ENCODE measurements at regions not wholly inside any gene's neighbourhood (a gene's known extent, or its start where the extent isn't known, plus 50 kb on each side); places are given as distances from the start of the nearest gene placed in this dataset.

DNA sequence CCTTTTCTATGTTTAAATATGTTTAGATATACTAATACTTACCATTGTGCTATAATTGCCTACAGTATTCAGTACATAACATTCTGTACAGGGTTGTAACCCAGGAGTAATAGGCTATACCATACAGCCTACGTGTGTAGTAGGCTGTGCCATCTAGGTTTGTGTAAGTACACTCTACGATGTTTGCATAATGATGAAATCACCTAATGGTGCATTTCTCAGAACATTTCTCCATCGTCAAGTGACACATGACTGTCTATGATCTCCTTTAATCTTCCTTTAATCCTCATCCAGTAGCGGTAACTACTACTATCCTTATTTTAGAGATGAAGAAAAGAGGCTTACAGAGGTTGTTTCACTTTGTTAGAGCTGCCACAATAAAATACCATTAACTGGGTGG is 369.2 kb downstream of the PLK2 start:
- no peak for DNase-seq

DNA sequence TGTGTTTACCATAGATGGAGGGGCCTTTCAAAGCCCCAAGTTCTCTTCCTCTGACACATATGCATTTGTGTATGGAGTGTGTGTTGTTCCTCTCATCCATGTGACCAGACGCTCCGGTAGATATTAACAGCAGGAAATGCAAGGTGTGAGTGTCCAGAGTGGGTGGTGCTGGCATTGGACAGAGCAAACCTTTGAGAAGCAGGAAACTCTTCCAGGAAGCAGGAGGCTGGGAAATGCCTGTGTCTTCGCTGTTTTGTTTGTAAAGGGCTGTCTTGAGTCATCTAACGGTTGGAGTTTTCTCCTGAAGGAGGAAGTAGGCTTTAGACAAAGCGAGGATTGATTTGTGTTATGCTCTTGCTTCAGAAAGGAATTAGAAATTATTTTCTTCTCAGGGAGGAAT is 370.9 kb downstream of the PLK2 start:
- no peak for DNase-seq

DNA sequence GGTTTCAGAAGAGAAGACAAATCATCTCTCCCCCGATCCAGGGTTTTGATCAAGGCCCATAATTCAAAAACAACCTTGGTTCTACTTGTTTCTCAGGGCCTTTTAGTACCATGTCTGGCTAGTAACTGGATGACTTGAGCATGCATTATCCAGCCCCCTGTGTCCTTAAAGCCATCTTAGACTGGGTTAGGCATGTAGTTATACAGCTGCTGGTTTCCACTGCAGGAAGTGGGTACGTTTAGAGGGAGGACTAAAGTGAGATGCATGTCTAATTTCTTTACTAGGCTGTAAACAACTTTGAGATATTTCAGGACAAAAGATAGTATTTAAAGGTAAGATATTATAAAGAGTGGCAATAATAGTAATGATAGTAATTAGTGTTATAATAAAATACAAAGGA is 372.0 kb downstream of the PLK2 start:
- no peak for DNase-seq

DNA sequence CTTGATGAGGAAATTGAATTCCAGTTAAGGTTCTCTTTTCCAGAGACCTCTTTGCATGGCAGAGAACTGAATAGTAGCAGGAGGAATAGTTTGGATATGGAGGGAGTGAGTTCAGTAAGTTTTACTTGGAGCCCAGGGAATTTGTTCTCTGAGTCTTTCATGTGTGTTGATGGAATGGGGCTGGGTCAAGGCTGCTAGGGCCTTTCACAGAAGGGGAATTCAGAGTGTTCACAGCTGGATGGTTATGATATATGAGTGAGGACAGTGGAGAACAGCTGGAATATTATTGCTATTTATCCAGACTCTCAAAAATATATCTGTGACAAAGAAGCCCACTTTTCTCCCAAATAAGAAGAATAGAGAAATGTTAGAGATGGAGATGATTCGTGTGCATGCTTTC is 372.8 kb downstream of the PLK2 start:
- DNase-seq: no peak

DNA sequence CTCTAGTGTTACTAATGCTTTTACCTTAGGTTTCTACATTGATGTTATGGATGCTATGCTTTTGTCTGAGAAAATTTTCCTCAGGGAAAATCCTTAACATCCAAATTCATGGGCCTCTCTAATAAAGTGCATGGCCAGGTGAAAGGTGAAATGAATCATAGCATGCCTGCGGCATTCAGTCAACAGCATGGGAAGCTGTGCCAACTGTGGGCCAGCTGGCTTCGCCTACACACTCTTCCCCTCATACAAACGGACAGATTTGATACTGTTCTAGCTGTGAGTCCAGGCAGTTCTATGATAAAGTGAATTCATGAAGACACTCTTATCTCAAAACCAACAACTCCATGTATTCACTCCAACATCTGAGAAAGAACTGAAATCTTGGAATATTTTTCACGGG is 374.1 kb downstream of the PLK2 start:
- no peak for DNase-seq

DNA sequence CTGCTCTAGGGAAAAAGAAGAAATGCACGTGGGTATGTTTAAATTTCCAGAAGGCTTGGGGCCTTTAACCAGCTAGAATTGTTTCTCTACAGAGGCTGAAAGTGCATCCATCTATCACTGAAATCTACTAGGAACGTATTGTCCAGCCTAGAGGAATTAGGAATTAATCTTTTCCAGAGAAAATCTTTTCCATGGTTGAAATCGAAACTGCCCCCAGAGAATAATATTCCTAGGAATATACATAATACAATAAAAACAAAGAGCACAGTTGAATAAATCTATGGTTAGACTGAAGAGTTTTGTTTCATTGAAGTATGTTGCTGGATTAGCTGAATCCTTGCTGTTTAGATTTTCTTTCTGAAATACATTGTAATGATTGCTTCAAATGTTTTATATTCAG is 378.5 kb downstream of the PLK2 start:
- no peak for DNase-seq

DNA sequence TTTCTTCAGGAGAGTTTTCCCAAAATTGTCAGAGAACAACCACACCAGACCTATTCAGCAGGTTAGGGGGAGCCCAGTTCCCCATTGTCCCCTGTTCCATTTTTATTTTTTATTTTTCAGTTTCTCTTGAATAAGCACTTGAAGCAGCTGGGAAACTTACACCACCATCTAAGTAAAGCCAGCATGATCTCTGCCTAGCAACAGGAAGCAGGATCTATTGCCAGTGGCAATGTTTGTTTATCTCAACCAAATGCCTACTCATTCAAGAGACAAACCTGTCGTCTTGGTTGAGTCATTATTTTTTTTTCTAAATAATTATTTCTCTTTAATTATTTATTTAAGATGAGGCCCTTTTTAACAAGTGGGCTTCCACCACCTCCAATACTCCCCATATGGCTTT is 379.3 kb downstream of the PLK2 start:
- no peak for DNase-seq

DNA sequence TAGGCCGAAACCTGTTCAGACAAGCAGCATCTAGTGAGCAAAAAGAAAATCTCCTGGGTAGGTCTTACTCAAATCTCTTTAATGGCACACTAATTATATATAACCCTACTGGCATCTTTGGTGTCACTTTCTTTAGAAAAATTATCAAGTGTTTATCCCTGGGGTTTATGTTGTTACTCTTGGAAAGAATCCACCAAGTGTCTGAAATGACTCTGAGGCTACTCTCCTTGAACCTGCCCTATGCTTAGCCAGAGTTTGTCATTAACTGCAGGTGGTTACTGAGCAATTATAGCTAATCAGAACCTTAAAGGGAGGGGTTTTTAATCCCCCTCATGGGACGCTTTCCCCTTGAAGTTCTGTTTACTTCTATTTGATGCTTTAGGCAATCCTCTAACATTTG is 381.9 kb downstream of the PLK2 start:
- DNase-seq: no peak

DNA sequence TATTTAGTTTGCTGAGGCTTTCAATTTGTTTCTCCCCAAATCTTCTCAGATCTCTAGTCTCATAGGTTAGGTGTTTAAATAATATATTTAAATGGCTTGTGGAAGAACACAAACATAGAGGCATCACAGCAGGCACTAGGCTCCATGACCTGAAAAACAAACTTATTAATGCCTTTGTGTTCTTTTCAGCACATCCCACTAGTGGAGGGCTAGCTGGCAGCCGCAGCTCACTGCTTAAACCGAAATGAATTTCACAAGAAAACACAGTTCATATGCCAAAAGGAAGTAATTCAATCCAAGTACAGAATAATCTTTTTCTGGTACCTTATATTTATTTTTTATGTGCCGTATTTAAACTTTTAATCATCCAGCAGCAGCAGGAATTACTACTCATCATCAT is 382.5 kb downstream of the PLK2 start:
- DNase-seq: no peak

DNA sequence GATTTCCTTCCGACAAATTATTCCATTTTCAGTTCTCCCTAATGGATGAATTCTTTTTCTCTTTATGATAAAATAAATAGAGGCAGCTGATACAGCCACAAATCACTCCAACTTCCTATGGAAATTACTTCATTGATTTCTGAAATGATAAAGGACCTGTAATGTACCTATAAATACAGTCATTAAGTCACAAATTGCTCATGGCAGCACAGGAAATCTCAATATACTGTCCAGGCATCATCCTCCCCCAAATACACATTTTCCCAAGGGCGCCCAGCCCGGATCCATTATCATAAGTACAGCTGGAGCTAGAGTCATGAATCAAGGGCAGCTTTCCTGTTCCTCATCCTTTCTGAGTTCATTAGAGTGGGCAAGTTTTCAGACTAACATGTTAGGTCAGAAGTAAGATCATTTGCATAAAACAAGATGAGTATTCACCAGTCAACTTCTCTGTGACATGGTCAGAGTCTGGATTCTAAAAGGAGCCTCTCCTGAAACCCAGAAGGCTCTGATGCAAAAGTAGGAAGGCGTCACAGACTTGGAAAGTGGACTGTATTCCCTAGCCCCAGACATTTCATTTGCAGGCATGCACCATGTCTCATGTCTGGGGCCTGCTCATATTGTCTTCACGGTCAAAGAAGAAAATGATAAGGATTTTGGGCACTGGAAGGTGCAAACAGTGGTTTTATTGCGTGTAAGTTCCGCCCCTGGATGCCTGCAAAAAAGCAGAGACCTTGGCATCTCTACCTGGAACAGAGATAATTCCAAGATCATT is 383.2 kb downstream of the PLK2 start:
- no peak for DNase-seq

DNA sequence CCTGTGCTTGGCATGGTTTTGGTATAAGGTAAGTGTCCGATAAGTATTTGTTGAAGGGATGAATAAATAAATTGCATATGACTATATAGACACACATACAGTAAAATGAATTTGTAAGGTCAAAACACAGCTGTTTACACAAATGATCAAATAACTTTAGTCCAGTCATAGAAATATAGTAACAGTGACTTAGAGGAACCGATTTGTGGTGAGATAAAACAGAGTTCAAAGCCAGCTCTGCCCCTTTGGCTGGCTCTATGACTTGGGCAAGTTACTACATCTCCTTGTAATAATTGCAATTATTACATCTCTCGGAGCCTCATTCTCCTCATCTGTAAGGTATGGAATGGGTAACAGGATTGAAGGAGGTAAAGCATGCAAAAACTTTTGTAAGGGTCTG is 384.0 kb downstream of the PLK2 start:
- no peak for DNase-seq

DNA sequence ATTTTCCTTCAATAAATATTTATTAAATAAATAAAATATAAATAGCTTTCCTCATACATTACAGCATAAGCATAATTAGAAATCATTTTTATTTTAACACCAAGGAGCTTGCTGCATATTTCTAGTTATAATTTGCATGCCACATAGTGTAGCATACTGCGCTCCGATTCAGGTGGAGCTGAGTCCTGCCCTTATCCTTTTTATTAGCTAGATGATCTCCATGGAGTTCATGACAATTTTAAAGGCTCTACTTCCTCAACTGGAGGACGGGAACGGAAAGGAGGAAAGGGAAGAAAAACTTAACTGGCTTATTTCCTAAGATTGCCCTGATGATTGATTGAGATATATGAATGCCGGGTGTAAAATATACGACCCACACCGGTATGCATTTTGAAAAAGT is 385.2 kb downstream of the PLK2 start:
- DNase-seq: no peak

DNA sequence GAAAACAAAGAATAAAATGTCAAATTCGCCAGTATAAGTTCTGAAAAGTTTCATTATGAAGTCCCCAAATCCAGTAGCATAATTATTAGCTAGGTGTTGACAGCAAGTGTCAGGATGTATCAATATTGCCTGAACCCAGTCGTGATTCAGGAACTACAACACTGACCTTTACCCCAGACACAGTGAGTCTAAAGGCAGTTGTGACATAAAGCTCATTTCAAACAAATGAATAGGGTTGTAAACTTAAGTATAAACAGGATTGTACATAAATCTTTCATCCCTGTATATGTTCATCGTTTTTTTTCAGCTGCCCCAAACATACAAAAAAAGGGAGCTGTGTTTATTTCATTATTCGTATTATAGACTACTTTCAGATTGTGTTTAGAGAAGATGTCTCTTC is 385.7 kb downstream of the PLK2 start:
- DNase-seq: no peak

DNA sequence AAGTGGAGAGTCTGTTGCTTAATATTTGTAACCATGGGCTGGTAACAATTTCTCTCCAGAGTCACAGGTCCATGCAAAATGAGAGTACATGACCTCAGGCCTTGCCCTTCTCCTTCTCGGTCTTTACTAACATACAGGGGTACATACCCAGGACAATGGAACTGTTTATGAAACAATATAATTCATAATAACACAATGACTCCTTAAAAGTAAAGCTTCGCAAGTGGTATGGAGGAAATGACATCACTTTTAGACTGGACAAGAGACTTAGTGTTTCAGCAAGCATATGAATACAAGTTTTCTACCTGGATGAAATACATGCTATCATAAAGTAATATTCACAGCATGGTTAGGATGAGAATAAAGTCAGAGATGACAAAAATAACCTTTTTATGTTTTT is 386.6 kb downstream of the PLK2 start:
- DNase-seq: no peak

DNA sequence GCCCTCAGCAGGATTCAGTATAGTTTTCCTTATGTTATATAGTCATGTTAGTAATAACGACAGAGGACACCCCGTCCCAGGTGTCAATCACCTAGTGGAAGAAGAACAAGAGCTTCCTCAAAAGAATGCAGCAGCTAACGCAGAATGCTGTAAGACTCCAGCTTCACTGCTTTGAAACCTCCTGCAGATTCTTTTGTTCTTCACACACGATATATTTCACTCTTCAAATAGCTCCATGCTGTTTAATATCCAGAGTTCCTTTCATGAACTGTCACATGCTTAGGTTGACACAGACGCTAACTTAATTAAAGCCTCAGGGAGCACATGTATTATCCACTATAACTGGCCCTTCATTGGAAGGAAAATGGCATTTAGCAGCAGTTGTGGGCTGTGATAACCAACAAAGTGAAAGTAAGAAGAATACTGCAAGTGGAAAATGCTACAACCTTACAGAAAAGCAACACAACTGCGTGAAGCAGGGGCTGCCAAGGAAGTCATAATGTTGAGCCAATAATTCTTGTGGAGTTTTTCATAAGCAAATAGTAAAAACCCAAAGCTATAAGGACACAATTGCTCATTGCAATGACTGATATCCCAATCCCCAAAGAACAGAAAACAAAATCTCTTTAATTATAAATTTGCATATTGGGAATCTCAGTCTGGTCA is 387.5 kb downstream of the PLK2 start:
- no peak for DNase-seq

DNA sequence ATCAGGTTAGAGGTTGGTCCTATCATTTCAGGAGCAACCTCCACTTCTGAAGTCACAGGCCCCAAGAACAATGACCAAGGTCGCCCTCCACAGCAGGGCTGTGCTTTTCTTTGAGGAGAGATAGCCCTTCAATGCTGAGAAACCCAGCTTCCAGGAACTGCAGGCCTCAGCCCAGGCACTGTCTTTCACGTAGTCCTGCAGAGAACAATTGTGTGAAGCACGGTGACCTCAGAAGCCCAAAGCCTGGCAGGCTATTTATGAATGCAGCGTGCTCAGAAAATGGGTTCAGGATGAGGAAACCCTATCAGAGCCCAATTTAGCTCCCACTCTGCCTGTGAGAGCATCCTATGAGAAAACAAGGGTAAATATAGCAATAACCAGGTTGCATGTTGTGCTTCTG is 388.3 kb downstream of the PLK2 start:
- no peak for DNase-seq

DNA sequence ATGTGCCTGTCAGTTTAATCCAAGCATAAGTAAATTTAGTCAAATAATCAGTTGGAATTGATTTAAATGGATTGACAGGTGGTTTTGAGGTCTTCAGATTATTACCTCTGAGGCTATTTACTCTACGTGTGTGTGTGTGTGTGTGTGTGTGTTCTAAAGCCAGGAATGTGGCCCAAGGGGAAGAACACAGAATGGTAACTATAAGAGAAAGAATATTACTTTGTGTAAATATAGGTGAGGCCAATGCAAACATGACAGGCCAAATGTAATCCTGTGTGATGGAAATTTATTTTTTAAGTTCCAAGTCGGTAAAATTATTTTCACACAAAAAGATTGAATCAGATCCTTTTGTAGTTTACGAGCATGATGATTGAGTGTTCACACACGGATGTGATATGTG is 390.0 kb downstream of the PLK2 start:
- no peak for DNase-seq

DNA sequence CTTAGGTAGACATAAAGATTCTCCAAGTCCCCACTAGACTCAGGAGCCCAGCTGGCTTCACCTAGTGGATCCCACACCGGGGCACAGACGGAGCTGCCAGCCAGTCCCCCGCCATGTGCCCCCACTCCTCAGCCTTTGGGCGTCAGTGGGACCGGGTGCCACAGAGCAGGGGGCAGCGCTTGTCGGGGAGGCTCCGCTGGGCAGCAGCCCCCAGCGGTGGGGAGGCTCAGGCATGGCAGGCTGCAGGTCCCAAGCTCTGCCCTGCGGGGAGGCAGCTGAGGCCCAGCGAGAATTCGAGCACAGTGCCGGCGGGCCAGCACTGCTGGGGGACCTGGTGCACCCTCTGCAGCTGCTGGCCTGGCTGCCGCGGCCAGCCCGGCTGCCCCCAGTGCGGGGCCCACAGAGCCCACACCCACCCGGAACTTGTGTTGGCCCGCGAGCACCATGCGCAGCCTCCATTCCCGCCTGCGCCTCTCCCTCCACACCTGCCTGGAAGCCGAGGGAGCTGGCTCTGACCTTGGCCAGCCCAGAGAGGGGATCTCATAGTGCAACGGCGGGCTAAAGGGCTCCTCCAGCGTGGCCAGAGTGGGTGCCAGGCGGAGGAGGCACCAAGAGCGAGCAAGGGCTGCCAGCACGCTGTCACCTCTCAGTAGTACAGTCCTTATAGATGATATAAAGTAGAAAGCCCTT is 390.7 kb downstream of the PLK2 start:
- DNase-seq: no peak

DNA sequence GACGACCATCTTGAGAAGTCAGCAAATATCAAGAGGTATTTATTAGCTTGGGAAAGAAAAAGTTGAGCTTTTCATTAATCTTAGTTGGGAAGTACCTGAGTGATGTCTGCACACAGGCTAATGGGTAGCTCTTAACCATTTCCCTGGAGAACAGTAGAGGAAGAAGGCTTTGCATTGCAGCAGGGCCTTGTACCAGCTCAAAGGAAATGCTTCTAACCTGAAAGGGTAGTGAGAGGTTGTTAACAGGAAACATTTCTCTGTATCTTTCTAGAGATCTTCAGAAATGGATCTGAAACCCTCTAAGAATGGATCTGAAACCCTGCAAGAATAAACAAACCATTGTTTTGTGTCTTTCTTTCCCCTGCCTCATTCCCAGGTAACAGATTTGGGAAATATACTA is 393.3 kb downstream of the PLK2 start:
- DNase-seq: no peak

DNA sequence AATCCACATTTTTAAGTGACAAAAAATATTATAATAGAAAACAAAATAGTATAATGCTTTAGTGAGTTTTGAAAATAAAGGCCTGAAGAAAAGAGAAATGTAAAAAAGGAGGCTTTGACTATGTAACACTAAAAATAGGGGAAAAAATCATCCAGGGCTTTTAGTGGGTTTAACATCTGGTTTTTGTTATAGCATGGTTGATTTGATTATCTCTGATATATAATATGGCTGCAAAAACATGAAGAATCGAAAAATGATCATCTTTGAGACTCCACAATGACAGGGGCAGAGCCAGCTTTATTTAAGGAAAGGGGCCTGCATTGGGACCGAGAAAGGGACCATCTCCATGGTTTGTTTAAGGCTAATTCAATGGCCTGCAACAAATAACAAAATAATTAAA is 393.8 kb downstream of the PLK2 start:
- DNase-seq: no peak

DNA sequence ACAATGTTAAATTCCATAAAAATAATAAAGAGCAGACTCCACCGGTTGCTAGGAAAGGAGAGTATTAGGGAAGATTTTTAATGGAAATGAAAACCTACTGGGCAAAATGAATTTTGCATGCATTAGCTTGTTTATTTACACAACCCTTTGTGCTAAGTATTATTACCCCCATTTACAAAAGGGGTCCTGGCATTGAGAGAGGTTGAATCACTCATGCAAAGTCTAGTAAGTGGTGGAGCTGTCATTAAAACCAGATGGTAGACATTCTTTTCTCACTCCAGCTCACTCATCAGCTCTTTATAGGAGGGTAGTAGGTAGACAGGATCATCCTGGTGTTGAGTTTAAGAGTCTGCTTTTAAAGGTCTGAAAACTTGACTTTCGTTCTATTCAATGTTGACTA is 395.1 kb downstream of the PLK2 start:
- DNase-seq: no peak

DNA sequence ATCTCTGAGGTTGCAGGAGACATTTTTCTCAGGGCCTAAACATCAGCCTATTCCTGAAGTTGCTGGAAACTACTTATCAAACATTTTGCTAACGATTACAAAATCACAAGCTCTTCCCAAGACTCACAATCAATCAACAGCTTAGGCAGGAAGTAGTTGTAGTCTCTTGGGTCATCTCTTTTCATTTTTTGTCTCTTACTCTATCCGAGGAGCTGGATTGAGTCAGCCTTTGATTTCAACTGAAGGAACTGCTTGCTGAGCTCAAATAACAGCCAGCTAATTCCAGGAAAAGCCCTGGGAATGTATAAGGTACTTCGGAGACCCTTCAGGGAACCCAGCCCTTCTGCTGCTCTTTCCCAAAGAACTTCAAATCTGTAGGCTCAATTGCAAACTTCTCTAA is 398.9 kb downstream of the PLK2 start:
- DNase-seq: no peak

DNA sequence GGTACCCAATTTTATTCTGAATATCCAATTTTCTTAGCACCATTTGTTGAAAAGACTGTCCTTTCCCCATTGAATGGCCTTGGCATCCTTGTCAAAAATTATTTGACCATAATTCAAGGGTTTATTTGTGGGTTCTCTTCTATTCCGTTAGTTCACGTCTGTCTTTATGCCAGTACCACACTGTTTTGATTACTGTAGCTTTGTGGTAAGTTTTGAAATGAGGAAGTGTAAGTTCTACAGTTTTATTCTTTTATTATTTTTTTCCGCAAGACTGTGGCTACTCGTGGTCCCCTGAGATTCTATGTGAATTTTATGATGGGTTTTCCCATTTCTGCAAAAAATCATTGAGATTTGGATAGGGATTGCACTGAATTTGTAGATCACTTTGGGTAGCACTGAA is 402.6 kb downstream of the PLK2 start:
- DNase-seq: no peak

DNA sequence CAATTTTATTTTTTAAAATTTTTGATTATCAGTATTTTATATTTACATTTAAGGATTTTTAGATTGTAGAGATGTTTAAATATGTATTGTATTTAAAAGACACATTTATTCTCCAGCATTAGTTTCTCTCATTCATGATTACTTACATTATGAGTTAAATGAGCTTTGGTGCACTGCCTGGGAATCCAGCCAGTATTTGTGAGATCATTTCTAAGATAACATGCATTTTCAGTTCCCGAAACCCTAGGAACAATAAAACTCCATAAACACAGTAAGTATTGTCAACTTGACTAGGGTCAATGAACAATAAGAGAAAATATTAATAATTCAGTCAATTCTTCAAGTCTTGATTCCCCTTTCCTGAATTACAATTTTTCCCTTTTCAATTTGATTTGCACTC is 403.3 kb downstream of the PLK2 start:
- no peak for DNase-seq

DNA sequence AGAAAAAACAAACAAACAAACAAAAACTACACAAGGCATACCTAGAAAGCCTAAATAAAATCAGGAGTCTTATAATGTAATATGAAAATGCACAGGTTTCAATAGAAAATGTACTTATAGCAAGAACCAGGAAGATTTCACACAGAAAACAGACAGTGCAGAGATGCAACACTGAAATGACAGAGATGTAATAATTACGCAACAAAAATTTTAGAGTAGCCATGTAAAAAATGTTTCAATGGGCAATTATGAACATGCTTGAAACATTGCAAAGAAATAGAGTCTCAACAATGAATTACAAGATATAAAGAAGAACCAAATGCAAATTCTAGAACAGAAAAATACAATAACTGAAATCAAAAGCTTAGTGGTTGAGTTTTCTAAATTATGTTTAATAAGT is 405.9 kb downstream of the PLK2 start:
- no peak for DNase-seq

Measured in inflammatory macrophage treated with lipopolysaccharide for 4 hours (primary cell).